ENCODE measurements at regions not wholly inside any gene's neighbourhood (a gene's known extent, or its start where the extent isn't known, plus 50 kb on each side); places are given as distances from the start of the nearest gene placed in this dataset.

- ATAC-seq: peak; percentile 35; the same call in 1 of the 3 replicates
- TF ChIP-seq CREB5 (CRISPR knock-in tag; IDR thresholded peaks at IDR 0.05; ENCODE audit: low read depth) (no peak), OSR1 (CRISPR knock-in tag; IDR thresholded peaks at IDR 0.05) (no peak), ZNF565 (CRISPR knock-in tag; conservative IDR thresholded peaks at IDR 0.05; ENCODE audit: low read depth) (no peak), ARNTL (CRISPR knock-in tag; IDR thresholded peaks at IDR 0.05; ENCODE audit: borderline replicate concordance, low read depth) (no peak), ESRRG (CRISPR knock-in tag; IDR thresholded peaks at IDR 0.05) (no peak), ZC3H10 (CRISPR knock-in tag; IDR thresholded peaks at IDR 0.05) (no peak), TSHZ2 (CRISPR knock-in tag; IDR thresholded peaks at IDR 0.05) (no peak), ISL1 (CRISPR knock-in tag; IDR thresholded peaks at IDR 0.05) (no peak), TOX (CRISPR knock-in tag; IDR thresholded peaks at IDR 0.05; ENCODE audit: borderline replicate concordance) (no peak), ZNF70 (CRISPR knock-in tag; IDR thresholded peaks at IDR 0.05) (no peak), BACH2 (CRISPR knock-in tag; IDR thresholded peaks at IDR 0.05; ENCODE audit: borderline replicate concordance) (no peak)
Measured at GRCh38 chr5:147055850-147056566, 177.5 kb upstream of the PPP2R2B start.

GRCh38 chr5:147057051-147057450 lies 177.8 kb upstream of the STK32A start:
- no peak for ATAC-seq
- TF ChIP-seq GLIS3 (CRISPR knock-in tag; IDR thresholded peaks at IDR 0.05): no peak
- no peak for TF ChIP-seq BACH2 (CRISPR knock-in tag; IDR thresholded peaks at IDR 0.05; ENCODE audit: borderline replicate concordance)
- no peak for TF ChIP-seq CSDC2 (CRISPR knock-in tag; IDR thresholded peaks at IDR 0.05)
- no peak for TF ChIP-seq CSRNP3 (CRISPR knock-in tag; IDR thresholded peaks at IDR 0.05)
- TF ChIP-seq TSHZ2 (CRISPR knock-in tag; IDR thresholded peaks at IDR 0.05): no peak
- TF ChIP-seq ZC3H10 (CRISPR knock-in tag; IDR thresholded peaks at IDR 0.05): no peak
- TF ChIP-seq RARB (CRISPR knock-in tag; IDR thresholded peaks at IDR 0.05): no peak
- no peak for TF ChIP-seq PATZ1 (CRISPR knock-in tag; IDR thresholded peaks at IDR 0.05; ENCODE audit: borderline replicate concordance)
- no peak for TF ChIP-seq TOX (CRISPR knock-in tag; IDR thresholded peaks at IDR 0.05; ENCODE audit: borderline replicate concordance)
- TF ChIP-seq CREB5 (CRISPR knock-in tag; IDR thresholded peaks at IDR 0.05; ENCODE audit: low read depth): no peak
- no peak for TF ChIP-seq SNAI2 (CRISPR knock-in tag; IDR thresholded peaks at IDR 0.05)
- no peak for TF ChIP-seq ARNTL (CRISPR knock-in tag; IDR thresholded peaks at IDR 0.05; ENCODE audit: borderline replicate concordance, low read depth)
- TF ChIP-seq ZFP3 (CRISPR knock-in tag; IDR thresholded peaks at IDR 0.05): no peak
- no peak for TF ChIP-seq ISL1 (CRISPR knock-in tag; IDR thresholded peaks at IDR 0.05)
- no peak for TF ChIP-seq ZNF565 (CRISPR knock-in tag; conservative IDR thresholded peaks at IDR 0.05; ENCODE audit: low read depth)

All from SK-N-SH treated with all-trans-retinoic acid at 6 μM for 48 hours (cell line).